Smooth muscle cell (in vitro differentiated cells): ENCODE measurements at regions not wholly inside any gene's neighbourhood (a gene's known extent, or its start where the extent isn't known, plus 50 kb on each side); places are given as distances from the start of the nearest gene placed in this dataset.
"Not testable (repeated sequence)": the region's sequence is repeated elsewhere in the genome, so short reads cannot be mapped to it uniquely, and the experiment has no call there.

Experiments
- DNase-seq: peaks from one replicate; lab custom pipeline; 2025; ENCODE audit not compliant: unreplicated experiment; lab: John Stamatoyannopoulos, UW
- H2AFZ ChIP-seq: fragments of 200-600 bp; sonication (generic); 2 replicates; pipeline ENCODE4 v1.6.0; 2016; ENCODE audit warnings: antibody characterized with exemption, low read depth, mild to moderate bottlenecking
- H3F3A ChIP-seq: fragments of 200-600 bp; sonication (generic); 2 replicates; pipeline ENCODE4 v1.6.0; 2017; ENCODE audit warnings: antibody characterized with exemption, low read depth
- H3K27ac ChIP-seq: fragments of 200-600 bp; sonication (generic); 2 replicates; pipeline ENCODE4 v1.5.1; 2016; ENCODE audit warnings: low read depth, mild to moderate bottlenecking
- H3K27me3 ChIP-seq: fragments of 200-600 bp; sonication (generic); 2 replicates; pipeline ENCODE4 v1.6.1; 2016; ENCODE audit warnings: low read depth, mild to moderate bottlenecking
- H3K36me3 ChIP-seq: fragments of 200-600 bp; sonication (generic); 2 replicates; pipeline ENCODE4 v1.5.1; 2016; ENCODE audit warnings: low read depth
- H3K4me1 ChIP-seq: fragments of 200-600 bp; sonication (generic); 2 replicates; pipeline ENCODE4 v1.5.1; 2016; ENCODE audit warnings: low read depth
- H3K4me2 ChIP-seq: fragments of 200-600 bp; sonication (generic); 2 replicates; pipeline ENCODE4 v1.6.0; 2016; ENCODE audit warnings: mild to moderate bottlenecking
- H3K4me3 ChIP-seq: fragments of 200-600 bp; sonication (generic); 2 replicates; pipeline ENCODE4 v1.5.1; 2016; ENCODE audit warnings: mild to moderate bottlenecking
- H3K79me2 ChIP-seq: fragments of 200-600 bp; sonication (generic); 2 replicates; pipeline ENCODE4 v1.6.0; 2016; ENCODE audit warnings: low read depth, mild to moderate bottlenecking
- H3K9ac ChIP-seq: fragments of 200-600 bp; sonication (generic); 2 replicates; pipeline ENCODE4 v1.6.0; 2016; ENCODE audit warnings: low read depth
- H3K9me3 ChIP-seq: fragments of 200-600 bp; sonication (generic); replicated peaks from 2 replicates; pipeline ENCODE4 v1.5.1; 2016; ENCODE audit warnings: low read depth
- H4K20me1 ChIP-seq: fragments of 200-600 bp; sonication (generic); 2 replicates; pipeline ENCODE4 v1.6.0; 2016; ENCODE audit warnings: low read depth
- WGBS: methylation state at CpG from one replicate; pipeline ENCODE4 v1.1.7; 2016; ENCODE audit warnings: low lambda C conversion rate; 5-methylcytosine and 5-hydroxymethylcytosine counted together

GRCh38 chr2:87235333-87235981 is 213.8 kb upstream of the PLGLB1 start:
- not testable (repeated sequence) for H3K4me1 ChIP-seq, H3K4me2 ChIP-seq, H3K9ac ChIP-seq, H3K36me3 ChIP-seq, H3F3A ChIP-seq, H4K20me1 ChIP-seq, H2AFZ ChIP-seq, H3K9me3 ChIP-seq, H3K79me2 ChIP-seq, DNase-seq, H3K27ac ChIP-seq, H3K4me3 ChIP-seq, H3K27me3 ChIP-seq
- 100% methylated on average over 2 of the region's 8 CpGs for WGBS

DNA sequence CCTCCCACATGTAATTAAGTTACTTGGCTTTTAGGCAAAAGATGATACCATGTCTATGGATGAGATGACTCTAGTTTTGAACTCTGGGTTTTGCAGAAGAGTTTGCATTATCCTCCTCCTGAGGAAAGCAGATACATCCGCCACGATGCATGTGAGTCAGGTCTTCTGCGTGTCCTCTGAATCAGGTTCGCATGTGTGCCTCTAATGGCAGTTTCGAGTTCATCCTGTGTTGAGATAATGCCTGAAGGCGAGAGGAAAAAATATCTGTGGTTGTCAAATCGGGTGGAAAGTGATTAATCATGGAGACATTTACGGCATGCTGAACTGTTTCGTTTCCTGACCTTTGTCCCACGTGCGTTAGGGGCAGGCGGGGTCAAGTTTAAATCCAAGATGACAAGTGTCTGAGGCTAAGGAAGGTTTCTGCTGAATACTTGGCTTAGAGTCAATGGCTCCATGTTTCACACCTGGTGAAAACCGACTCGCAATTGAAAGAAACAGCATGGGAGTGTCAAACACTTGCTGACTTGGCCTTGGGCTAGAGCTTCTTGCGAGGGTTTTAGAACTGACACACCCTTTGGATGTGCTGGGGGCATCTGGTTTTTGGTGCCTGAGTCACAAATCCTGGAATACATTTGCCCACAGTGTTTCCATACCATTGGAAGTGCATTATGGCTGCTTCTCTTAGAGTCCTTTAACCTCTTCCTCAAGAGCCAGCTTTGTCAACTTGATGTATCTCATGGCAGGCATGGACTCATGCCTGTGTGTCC is 216.1 kb upstream of the PLGLB1 start:
- H3K27ac ChIP-seq, H3K79me2 ChIP-seq, H3K36me3 ChIP-seq, DNase-seq, H3K27me3 ChIP-seq, H4K20me1 ChIP-seq, H3K9ac ChIP-seq, H3K4me3 ChIP-seq, H3K4me2 ChIP-seq, H3K9me3 ChIP-seq, H2AFZ ChIP-seq, H3K4me1 ChIP-seq, H3F3A ChIP-seq: not testable (repeated sequence)
- WGBS: 45% methylated on average over 9 of the region's 15 CpGs

DNA sequence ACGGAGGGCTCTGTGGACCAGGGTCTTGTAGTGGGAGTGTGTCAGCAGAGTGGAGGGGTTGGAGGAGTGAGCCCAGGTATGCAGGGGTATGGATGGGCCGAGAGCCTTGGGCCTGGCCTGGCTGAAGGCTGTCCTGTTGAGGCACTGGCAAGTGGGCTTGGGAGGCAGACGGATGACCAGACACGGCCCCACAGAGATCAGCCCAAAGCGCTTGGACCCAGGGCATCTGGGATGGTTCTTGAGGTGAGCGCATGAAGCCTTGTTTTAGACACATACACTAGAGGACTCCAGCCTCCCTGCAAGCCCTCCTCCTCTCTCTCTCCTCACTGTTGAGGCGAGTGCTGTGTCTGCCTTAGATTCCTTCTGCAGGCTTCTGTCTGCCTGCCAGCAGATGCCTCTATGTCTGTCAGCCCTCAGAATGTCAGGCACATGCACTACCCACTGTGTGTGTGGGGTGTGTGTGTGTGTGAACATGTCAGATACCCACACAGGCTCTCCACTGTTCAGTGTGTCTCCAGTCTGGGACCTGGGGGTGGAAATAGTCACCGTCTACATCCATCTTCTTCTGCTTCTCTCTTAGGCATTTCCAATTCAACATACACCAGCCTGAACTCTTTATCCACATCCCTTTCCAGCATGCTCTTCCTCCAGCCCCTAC is 218.0 kb upstream of the PLGLB1 start:
- not testable (repeated sequence) for H3K27me3 ChIP-seq, H3K9ac ChIP-seq, H4K20me1 ChIP-seq, H3K79me2 ChIP-seq, H3F3A ChIP-seq, H3K4me2 ChIP-seq, H3K36me3 ChIP-seq, H2AFZ ChIP-seq, H3K4me1 ChIP-seq, H3K4me3 ChIP-seq, DNase-seq, H3K9me3 ChIP-seq, H3K27ac ChIP-seq
- WGBS: 89% methylated on average over 6 of the region's 8 CpGs

GRCh38 chr2:87246066-87246717 is 224.5 kb upstream of the PLGLB1 start:
- H3F3A ChIP-seq, H3K4me2 ChIP-seq, H3K27ac ChIP-seq, H2AFZ ChIP-seq, H3K9ac ChIP-seq, H4K20me1 ChIP-seq, H3K4me3 ChIP-seq, H3K9me3 ChIP-seq, H3K4me1 ChIP-seq, DNase-seq, H3K36me3 ChIP-seq, H3K27me3 ChIP-seq, H3K79me2 ChIP-seq: not testable (repeated sequence)
- 73% methylated on average over 7 of the region's 11 CpGs for WGBS

DNA sequence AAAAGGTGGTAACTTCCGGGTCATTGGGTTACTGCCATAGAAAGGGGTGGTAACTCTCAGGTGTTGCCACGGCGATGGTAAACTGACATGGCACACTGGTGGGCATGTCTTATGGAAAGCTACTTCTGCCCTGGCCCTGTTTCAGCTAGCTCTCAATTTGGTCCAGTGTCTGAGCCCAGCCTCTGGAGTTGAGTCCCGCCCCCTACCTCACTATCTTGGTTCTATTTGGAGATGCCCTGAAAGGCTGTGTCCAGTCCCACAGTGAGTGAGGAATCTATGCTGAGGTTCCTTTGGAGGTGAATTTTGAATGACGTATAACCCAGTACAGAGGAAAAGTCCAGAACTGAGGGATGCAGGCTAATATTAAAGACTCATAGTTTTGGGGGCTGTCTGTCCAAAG is 230.4 kb upstream of the PLGLB1 start:
- not testable (repeated sequence) for H3K9me3 ChIP-seq, H3K9ac ChIP-seq, H3F3A ChIP-seq, H3K4me2 ChIP-seq, H3K27me3 ChIP-seq, H3K4me3 ChIP-seq, H3K27ac ChIP-seq, H3K4me1 ChIP-seq, H3K79me2 ChIP-seq, H2AFZ ChIP-seq, H3K36me3 ChIP-seq, H4K20me1 ChIP-seq, DNase-seq
- 97% methylated on average over 4 of the region's 5 CpGs for WGBS

DNA sequence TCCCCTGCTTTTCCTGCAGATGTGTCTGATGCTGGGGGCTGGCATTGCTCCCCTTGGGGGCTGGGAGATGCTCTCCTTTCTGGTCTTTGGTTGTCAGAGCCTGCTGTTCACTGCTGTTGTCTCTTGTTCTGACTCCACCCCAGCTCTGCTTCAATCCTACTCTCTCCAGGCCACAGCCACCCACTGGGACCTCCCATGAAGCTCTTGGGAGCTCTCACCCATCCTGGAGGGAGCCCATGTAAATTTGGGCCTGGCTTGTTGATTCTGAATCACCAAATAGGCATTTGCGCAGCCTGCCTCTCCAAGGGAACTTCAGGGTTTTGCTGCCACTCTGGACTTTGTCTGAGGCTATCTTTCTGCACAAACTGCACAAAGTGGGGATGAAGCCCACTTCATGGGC is 232.9 kb upstream of the PLGLB1 start:
- H3F3A ChIP-seq, H3K9me3 ChIP-seq, H3K4me3 ChIP-seq, H3K79me2 ChIP-seq, H4K20me1 ChIP-seq, H2AFZ ChIP-seq, H3K27me3 ChIP-seq, DNase-seq, H3K4me1 ChIP-seq, H3K9ac ChIP-seq, H3K36me3 ChIP-seq, H3K4me2 ChIP-seq, H3K27ac ChIP-seq: not testable (repeated sequence)
- 83% methylated on average over 1 of the region's 1 CpG for WGBS

- not testable (repeated sequence) for H3K27me3 ChIP-seq, H3K36me3 ChIP-seq, H3K9me3 ChIP-seq, H3K27ac ChIP-seq, H3K9ac ChIP-seq, DNase-seq, H3K4me3 ChIP-seq, H3K4me1 ChIP-seq, H3K79me2 ChIP-seq, H2AFZ ChIP-seq, H3F3A ChIP-seq, H3K4me2 ChIP-seq, H4K20me1 ChIP-seq
- WGBS: over 99% methylated on average over 12 of the region's 14 CpGs
These were observed 233.8 kb upstream of the PLGLB1 start for GRCh38 chr2:87255410-87255809.

- H4K20me1 ChIP-seq, H3K36me3 ChIP-seq, H2AFZ ChIP-seq, H3K79me2 ChIP-seq, H3K9ac ChIP-seq, H3K27ac ChIP-seq, H3K4me1 ChIP-seq, H3K4me2 ChIP-seq, H3K4me3 ChIP-seq, H3K27me3 ChIP-seq, DNase-seq, H3K9me3 ChIP-seq, H3F3A ChIP-seq: not testable (repeated sequence)
- WGBS: 93% methylated on average over 6 of the region's 7 CpGs
These were observed 237.2 kb upstream of the PLGLB1 start for GRCh38 chr2:87258887-87259286.
